ENCODE measurements at regions not wholly inside any gene's neighbourhood (a gene's known extent, or its start where the extent isn't known, plus 50 kb on each side); places are given as distances from the start of the nearest gene placed in this dataset.
A peak's percentile ranks its signal among the peaks of the same experiment; 100 is the strongest.
"Not testable (repeated sequence)": the region's sequence is repeated elsewhere in the genome, so short reads cannot be mapped to it uniquely, and the experiment has no call there.

DNA sequence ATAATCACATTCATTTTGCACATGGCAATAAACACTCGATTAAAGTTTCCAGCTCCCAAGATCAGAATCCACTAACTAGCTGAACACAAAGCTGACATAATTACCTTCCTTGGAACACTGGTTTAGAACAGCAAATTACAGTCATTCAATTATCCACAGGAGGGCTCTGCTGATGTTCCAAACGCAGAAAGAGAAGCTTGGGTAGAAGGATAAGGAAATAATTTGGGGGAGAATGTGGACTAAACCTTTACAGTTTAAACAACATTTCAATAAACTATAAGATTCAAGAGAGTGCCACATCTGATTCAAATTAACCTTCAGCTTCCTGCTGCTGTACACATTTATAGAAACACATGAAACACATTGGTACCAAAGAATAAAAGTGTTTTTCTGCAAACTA is 67.8 kb upstream of the ARL4C start:
- TF ChIP-seq, protein P1, sequence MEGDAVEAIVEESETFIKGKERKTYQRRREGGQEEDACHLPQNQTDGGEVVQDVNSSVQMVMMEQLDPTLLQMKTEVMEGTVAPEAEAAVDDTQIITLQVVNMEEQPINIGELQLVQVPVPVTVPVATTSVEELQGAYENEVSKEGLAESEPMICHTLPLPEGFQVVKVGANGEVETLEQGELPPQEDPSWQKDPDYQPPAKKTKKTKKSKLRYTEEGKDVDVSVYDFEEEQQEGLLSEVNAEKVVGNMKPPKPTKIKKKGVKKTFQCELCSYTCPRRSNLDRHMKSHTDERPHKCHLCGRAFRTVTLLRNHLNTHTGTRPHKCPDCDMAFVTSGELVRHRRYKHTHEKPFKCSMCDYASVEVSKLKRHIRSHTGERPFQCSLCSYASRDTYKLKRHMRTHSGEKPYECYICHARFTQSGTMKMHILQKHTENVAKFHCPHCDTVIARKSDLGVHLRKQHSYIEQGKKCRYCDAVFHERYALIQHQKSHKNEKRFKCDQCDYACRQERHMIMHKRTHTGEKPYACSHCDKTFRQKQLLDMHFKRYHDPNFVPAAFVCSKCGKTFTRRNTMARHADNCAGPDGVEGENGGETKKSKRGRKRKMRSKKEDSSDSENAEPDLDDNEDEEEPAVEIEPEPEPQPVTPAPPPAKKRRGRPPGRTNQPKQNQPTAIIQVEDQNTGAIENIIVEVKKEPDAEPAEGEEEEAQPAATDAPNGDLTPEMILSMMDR (IDR thresholded peaks at IDR 0.05; ENCODE audit: insufficient read depth, low read length): peak; percentile 54

DNA sequence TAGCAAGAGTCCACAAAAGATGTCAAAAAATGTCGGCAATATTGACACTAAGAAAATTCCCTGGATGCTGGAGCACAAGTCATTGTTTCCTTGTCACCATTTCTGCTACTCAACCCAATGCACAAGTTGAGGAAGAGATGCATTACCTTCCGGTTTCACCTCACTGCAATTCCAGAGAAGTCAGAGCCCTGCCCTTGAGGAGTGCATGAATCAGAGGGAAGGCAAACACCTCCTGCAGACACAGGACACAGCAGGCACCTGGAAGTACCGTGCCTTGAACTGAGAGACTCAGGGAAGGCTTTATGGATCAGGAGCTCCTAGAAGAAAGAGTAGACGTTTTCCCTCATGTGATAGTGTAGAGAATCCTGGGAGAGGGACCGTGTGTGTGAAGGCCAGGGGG is 62.7 kb upstream of the ARL4C start:
- no peak overlapping the region for H3K4me3 ChIP-seq (ENCODE audit: low read depth, low read length)
- DNase-seq (ENCODE audit: low read depth): no peak
- TF ChIP-seq, protein P1 (IDR thresholded peaks at IDR 0.05; ENCODE audit: insufficient read depth, low read length): no peak

More for the DNA sequence above, 67.8 kb upstream of the ARL4C start:
- H3K4me3 ChIP-seq (ENCODE audit: low read depth, low read length): no peak overlapping the region
- DNase-seq (ENCODE audit: low read depth): peak; percentile 80

DNA sequence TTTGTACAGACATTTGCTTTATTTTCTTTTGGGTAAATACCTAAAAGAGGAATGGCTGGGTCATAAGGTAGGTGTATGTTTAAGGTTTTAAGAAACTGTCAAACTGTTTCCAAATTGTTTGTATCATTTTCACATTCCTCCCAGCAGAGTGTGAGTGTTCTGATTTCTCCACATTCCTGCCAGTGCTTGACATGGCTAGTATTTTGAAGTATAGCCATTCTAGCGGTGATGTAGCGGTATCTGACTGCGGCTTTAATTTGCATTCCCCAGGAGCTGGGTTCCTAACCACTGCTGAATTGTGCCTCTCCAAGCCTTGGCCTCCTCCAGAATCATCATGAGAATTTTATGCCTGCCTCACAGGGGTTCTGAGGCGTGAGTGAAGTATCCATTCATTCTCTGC is 61.8 kb upstream of the ARL4C start:
- no peak overlapping the region for H3K4me3 ChIP-seq (ENCODE audit: low read depth, low read length)
- peak; percentile 28 for DNase-seq (ENCODE audit: low read depth)
- TF ChIP-seq, protein P1 (IDR thresholded peaks at IDR 0.05; ENCODE audit: insufficient read depth, low read length): peak; percentile 17

DNA sequence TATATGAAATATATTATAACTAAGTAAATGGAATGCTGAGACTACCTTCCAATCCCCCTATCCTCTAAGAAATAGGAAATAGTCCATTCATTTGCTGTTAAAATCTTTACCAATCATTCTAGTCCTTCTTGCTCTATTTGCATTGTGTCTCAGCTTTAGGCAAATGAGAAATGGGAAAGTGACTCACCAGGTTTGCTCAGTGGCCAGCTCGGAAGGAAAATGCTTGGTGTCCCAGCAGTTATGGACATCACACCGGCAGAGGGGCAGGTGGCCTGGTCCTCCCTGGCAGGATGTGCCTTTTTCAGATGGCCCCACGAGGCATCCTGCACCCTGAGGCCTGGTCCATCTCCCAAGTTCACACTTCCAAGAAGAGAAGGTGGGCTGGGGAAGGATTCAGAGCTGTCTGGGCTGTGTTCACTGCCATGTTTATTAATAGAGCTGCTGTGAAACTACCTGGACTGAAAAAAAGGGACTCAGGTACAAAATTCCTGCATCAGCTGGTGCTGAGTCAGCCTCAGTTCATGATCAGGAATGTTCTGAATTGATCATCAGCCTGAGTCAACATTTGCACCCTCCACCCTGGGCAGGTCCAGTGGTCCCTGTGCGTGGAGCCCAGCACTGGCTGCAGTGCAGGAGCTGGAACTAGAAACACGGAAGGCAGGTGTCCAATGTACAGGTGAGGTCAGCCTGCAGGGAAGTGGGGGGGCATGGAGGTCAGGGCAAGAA is 60.1 kb upstream of the ARL4C start:
- TF ChIP-seq, protein P1 (IDR thresholded peaks at IDR 0.05; ENCODE audit: insufficient read depth, low read length): no peak
- peak; percentile 35 for DNase-seq (ENCODE audit: low read depth)
- H3K4me3 ChIP-seq (ENCODE audit: low read depth, low read length): no peak overlapping the region

DNA sequence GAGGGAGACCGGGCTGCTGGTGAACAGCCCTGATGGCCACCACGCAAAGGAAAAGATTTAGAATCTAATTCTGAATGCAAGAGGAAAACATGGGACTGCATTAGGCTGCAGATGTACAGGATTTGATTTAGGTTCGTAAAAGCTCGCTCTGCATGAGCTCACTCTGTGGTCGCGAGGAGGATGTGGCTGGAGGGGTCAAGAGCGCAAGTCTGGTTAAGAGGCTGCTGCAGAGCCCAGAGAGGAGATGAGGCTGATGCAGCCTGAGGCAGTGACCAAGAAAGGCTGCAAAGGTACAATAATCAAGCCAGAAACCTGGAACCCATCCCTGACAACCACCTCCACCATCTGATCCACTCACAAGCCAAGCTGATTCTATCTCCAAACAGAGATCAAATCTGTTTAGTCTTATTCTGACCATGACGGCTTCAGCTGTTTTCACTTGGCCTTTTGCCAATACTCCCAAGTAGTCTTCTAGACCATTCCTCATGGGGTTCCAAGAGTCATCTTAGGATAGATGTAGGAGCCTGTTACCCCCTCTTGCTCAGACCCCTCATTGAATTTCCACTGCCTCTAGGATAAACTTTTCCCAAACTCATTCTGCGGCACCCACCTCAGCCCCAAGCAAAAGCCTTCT is 58.9 kb upstream of the ARL4C start:
- TF ChIP-seq, protein P1 (IDR thresholded peaks at IDR 0.05; ENCODE audit: insufficient read depth, low read length): no peak
- DNase-seq (ENCODE audit: low read depth): no peak

DNA sequence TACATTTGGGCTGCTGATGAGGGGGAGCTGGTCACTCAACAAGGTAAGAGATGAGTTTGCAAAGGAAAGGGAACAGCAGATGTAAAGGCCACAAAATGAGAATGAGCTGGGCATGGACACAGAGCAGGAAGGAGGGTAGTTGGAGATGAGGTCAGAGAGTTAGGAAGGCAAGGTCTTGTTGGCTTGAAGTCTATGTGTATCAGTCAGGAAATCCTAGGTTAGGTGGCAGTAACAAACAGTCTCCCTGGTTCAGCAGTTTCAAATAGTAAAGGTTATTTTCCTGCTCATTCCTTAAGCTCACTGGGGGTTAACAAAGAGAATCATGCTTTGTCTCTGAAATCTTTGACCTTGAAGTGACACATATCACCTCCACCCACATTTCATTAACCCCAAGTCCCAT is 58.3 kb upstream of the ARL4C start:
- TF ChIP-seq, protein P1 (IDR thresholded peaks at IDR 0.05; ENCODE audit: insufficient read depth, low read length): no peak
- no peak for DNase-seq (ENCODE audit: low read depth)
- H3K4me3 ChIP-seq (ENCODE audit: low read depth, low read length): no peak overlapping the region

More for the DNA sequence above, 58.9 kb upstream of the ARL4C start:
- H3K4me3 ChIP-seq (ENCODE audit: low read depth, low read length): no peak overlapping the region

DNA sequence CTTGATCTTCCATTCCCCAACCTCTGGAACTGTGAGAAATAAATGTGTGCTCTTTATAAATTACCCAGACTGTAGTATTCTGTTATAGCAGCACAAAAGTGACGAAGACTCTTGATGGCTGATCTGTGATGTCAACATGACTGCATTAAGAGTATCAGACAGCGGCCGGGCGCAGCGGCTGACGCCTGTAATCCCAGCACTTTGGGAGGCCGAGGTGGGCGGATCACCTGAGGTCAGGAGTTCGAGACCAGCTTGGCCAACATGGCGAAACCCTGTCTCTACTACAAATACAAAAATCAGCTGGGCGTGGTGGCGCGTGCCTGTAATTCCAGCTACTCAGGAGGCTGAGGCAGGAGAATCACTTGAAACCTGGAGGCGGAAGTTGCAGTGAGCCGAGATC is 56.3 kb upstream of the ARL4C start:
- DNase-seq (ENCODE audit: low read depth): not testable (repeated sequence)

More for the DNA sequence above, 56.3 kb upstream of the ARL4C start:
- H3K4me3 ChIP-seq (ENCODE audit: low read depth, low read length): not testable (repeated sequence)

Measured in fibroblast of the aortic adventitia (primary cell).